SK-N-SH treated with all-trans-retinoic acid at 6 μM for 48 hours (cell line): ENCODE measurements at regions not wholly inside any gene's neighbourhood (a gene's known extent, or its start where the extent isn't known, plus 50 kb on each side); places are given as distances from the start of the nearest gene placed in this dataset.

Experiments used
- BACH2 ChIP-seq: fragments of 250-450 bp; sonication (Bioruptor Pico); IDR thresholded peaks from 2 replicates; pipeline ENCODE4 v1.9.0; 2021; ENCODE audit warnings: mild to moderate bottlenecking, borderline replicate concordance
- CSRNP3 ChIP-seq: fragments of 250-450 bp; sonication (Bioruptor Pico); IDR thresholded peaks from 2 replicates; pipeline ENCODE4 v1.5.1; 2021; ENCODE audit warnings: mild to moderate bottlenecking, moderate library complexity
- ESRRG ChIP-seq: fragments of 250-450 bp; sonication (Bioruptor Pico); IDR thresholded peaks from 2 replicates; pipeline ENCODE4 v1.6.1; 2021; ENCODE audit warnings: mild to moderate bottlenecking
- PATZ1 ChIP-seq: fragments of 250-450 bp; sonication (Bioruptor Pico); IDR thresholded peaks from 2 replicates; pipeline ENCODE4 v1.8.0; 2020; ENCODE audit warnings: mild to moderate bottlenecking, moderate library complexity, borderline replicate concordance
- POU6F1 ChIP-seq: fragments of 250-450 bp; sonication (Bioruptor Pico); IDR thresholded peaks from 2 replicates; pipeline ENCODE4 v1.8.0; 2021; ENCODE audit warnings: low read depth, mild to moderate bottlenecking, moderate library complexity, borderline replicate concordance
- RARB ChIP-seq: fragments of 250-450 bp; sonication (Bioruptor Pico); IDR thresholded peaks from 2 replicates; pipeline ENCODE4 v1.8.0; 2021; ENCODE audit warnings: mild to moderate bottlenecking, moderate library complexity
- TCF4 ChIP-seq: fragments of 250-450 bp; sonication (Bioruptor Pico); IDR thresholded peaks from 2 replicates; pipeline ENCODE4 v1.8.0; 2021; ENCODE audit warnings: mild to moderate bottlenecking, moderate library complexity, borderline replicate concordance
- ZFP3 ChIP-seq: fragments of 250-450 bp; sonication (Bioruptor Pico); IDR thresholded peaks from 2 replicates; pipeline ENCODE4 v1.5.0; 2020; ENCODE audit warnings: mild to moderate bottlenecking, moderate library complexity
- ZFP30 ChIP-seq: fragments of 450-650 bp; formaldehyde crosslinking; IDR thresholded peaks from 2 replicates; pipeline ENCODE4 v1.5.0; 2022; ENCODE audit warnings: mild to moderate bottlenecking, moderate library complexity
- ZNF565 ChIP-seq: fragments of 450-650 bp; formaldehyde crosslinking; conservative IDR thresholded peaks from 2 replicates; pipeline ENCODE4 v1.5.0; 2020; ENCODE audit warnings: low read depth, mild to moderate bottlenecking, moderate library complexity
- TF ChIP-seq, protein P1 (sequence below): fragments of 250-450 bp; sonication (Bioruptor Pico); IDR thresholded peaks from 2 replicates; pipeline ENCODE4 v1.5.0; 2020; ENCODE audit warnings: mild to moderate bottlenecking, moderate library complexity

DNA sequence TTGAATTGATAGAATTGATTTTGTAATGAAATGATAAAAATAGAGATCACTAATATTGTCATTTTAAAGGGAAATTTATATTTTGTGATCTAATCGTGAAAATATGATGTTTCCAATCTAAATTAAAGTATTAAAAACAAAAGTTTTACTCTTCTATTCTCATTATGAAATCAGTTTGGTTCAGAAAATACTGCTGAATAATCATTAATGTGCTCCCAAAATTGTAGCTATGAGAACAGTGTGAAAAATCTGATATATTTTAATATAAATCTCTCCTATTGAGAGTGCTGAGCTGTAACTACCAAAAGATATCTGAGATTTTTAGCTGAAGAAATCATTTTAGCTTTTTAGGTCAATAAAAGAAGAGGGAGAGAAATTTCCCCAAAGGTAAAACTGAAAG lies 287.5 kb upstream of the ANO3 start:
- TF ChIP-seq PATZ1 (CRISPR knock-in tag), result no peak
- TF ChIP-seq ESRRG (CRISPR knock-in tag), result no peak
- TF ChIP-seq POU6F1 (CRISPR knock-in tag), result no peak
- no peak for TF ChIP-seq ZFP30
- TF ChIP-seq BACH2 (CRISPR knock-in tag), result no peak
- TF ChIP-seq, protein P1, sequence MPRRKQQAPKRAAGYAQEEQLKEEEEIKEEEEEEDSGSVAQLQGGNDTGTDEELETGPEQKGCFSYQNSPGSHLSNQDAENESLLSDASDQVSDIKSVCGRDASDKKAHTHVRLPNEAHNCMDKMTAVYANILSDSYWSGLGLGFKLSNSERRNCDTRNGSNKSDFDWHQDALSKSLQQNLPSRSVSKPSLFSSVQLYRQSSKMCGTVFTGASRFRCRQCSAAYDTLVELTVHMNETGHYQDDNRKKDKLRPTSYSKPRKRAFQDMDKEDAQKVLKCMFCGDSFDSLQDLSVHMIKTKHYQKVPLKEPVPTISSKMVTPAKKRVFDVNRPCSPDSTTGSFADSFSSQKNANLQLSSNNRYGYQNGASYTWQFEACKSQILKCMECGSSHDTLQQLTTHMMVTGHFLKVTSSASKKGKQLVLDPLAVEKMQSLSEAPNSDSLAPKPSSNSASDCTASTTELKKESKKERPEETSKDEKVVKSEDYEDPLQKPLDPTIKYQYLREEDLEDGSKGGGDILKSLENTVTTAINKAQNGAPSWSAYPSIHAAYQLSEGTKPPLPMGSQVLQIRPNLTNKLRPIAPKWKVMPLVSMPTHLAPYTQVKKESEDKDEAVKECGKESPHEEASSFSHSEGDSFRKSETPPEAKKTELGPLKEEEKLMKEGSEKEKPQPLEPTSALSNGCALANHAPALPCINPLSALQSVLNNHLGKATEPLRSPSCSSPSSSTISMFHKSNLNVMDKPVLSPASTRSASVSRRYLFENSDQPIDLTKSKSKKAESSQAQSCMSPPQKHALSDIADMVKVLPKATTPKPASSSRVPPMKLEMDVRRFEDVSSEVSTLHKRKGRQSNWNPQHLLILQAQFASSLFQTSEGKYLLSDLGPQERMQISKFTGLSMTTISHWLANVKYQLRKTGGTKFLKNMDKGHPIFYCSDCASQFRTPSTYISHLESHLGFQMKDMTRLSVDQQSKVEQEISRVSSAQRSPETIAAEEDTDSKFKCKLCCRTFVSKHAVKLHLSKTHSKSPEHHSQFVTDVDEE, result no peak
- TF ChIP-seq CSRNP3, result no peak
- no peak for TF ChIP-seq ZNF565 (CRISPR knock-in tag)
- no peak for TF ChIP-seq RARB (CRISPR knock-in tag)
- no peak for TF ChIP-seq ZFP3 (CRISPR knock-in tag)
- no peak for TF ChIP-seq TCF4 (CRISPR knock-in tag)
